GM19324 (cell line): ENCODE measurements at regions not wholly inside any gene's neighbourhood (a gene's known extent, or its start where the extent isn't known, plus 50 kb on each side); places are given as distances from the start of the nearest gene placed in this dataset.
"Not testable (repeated sequence)": the region's sequence is repeated elsewhere in the genome, so short reads cannot be mapped to it uniquely, and the experiment has no call there.

Source experiments
- ATAC-seq: cut with Tn5 transposase; IDR thresholded peaks from one replicate; pipeline ENCODE4 v1.9.1; 2021; ENCODE audit warnings: mild to moderate bottlenecking, moderate library complexity; ENCODE audit not compliant: unreplicated experiment, low FRiP score

- no peak for ATAC-seq
Measured at GRCh38 chr3:72271216-72271615, 486.3 kb upstream of the PROK2 start.

DNA sequence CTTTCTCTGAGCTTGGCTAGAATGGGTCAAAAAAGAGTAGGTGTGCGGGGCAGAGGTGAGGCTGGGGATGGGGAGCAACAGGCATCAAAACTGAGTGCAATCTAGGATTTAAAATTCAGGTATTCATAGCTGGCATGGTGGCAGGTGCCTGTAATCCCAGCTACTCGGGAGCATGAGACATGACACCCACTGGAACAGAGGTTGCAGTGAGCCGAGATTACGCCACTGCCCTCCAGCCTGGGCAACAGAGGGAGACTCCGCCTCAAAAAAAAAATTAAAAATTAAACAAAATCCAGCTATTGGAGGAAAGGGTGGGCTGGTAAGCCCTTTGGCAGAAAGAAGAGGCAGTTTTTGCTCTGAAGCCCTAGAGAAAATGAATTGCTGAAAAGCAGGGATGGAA, 485.8 kb upstream of the PROK2 start:
- ATAC-seq, result no peak

DNA sequence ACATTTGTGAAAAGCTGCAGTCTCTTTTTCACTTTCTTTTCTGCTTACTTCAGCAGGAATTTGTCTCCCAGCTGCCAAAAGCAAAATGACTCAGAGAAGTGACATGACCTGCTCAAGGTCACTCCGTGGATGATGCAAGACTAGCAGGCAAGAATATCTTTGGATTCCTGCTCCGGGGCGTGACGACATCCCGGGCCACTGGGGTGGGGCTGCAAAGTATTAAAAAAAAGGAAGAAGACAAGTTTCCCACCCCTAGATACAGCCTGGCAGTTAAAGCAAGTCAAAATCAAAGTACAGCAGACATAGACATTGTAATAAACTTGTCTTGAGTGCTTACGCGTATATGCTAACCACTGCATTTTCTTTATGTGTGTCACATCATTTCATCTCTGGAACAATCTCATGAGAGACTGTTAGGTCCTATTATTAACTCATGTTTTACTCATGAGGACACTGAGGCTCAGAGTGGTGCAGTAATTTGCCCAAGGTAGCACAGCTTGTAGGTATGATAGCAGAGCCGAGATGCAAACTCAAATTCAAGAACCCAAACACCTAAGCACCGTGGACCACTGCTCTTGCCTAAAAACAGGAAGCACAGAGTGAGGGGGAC, 485.2 kb upstream of the PROK2 start:
- no peak for ATAC-seq

DNA sequence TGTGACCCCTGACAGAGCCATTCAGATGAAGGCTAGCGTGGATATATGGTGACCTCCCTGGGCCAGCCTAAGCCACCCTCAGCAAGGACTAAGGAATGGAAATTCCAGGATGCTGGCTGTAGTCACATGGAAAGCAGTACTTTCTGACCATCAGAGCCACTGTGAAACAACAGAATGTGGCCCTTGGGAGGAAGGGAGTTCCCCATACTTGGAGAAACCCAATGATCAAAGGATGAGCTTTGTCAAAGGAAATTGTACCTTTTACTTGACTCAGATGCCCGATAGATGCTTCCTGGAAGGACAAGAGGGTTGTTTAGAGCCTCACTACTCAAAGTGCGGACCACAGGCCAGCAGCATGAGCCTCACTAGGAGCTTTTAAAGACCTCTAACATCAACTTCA, 484.5 kb upstream of the PROK2 start:
- ATAC-seq, result no peak

- ATAC-seq, result not testable (repeated sequence)
Measured at GRCh38 chr3:72266921-72267524, 482.1 kb upstream of the PROK2 start.

DNA sequence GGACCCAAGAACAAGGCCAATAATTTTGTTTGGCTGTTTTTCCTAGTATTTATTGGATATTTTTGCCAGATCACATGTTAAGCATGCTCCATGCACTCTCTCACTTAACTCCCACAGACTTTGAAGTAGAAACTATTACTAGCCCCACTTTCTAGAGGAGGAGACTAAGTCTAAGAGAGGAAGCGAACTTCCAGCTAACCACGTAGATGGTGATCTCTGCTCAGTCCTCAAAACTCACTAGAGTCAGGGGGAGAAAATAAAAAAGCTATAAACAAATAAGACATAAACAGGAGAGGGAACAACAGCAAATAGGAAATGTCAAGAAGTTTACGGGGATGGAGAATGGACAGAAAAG, 481.0 kb upstream of the PROK2 start:
- ATAC-seq, result no peak

DNA sequence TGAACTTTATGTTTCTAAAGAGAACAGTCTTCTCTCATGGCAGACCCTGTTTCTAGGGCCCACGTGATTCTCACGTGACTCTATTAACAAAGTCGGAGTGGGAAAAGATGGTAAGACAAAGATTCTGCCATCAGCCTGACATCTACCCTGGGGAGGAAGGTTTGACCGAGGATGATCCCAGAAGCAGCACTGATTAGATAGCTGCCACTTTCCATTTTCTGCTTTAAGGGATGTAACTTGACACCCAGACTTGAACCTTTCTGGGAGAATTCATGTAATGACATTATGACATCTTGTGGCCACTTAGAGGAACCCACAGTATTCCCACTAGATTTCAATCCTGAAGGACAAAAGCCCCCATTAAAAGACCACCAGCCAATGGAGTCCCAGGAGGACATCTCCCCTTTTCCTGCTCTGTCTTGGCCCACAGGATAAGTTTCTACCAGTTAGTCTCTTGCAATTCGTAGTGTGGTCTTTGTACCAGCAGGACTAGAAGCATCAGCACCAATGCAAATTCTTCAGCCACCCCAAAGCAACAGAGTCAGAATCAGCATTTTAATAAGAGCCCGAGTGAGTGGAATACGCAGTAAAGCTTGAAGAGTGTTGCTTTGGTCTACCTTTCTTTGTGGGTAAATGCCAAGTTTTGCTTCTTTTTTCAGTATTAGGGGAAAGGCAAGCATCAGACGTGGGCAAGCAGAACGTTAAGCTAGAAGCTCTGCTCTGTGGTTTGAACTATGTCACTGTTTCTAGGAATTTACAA, 480.5 kb upstream of the PROK2 start:
- ATAC-seq, result no peak

GRCh38 chr3:72263223-72263990, 478.5 kb upstream of the PROK2 start:
- no peak for ATAC-seq

GRCh38 chr3:72262736-72263135, 477.8 kb upstream of the PROK2 start:
- no peak for ATAC-seq

GRCh38 chr3:72261566-72262564, 476.9 kb upstream of the PROK2 start:
- no peak for ATAC-seq

- no peak for ATAC-seq
Measured at GRCh38 chr3:72260588-72260910, 475.6 kb upstream of the PROK2 start.

DNA sequence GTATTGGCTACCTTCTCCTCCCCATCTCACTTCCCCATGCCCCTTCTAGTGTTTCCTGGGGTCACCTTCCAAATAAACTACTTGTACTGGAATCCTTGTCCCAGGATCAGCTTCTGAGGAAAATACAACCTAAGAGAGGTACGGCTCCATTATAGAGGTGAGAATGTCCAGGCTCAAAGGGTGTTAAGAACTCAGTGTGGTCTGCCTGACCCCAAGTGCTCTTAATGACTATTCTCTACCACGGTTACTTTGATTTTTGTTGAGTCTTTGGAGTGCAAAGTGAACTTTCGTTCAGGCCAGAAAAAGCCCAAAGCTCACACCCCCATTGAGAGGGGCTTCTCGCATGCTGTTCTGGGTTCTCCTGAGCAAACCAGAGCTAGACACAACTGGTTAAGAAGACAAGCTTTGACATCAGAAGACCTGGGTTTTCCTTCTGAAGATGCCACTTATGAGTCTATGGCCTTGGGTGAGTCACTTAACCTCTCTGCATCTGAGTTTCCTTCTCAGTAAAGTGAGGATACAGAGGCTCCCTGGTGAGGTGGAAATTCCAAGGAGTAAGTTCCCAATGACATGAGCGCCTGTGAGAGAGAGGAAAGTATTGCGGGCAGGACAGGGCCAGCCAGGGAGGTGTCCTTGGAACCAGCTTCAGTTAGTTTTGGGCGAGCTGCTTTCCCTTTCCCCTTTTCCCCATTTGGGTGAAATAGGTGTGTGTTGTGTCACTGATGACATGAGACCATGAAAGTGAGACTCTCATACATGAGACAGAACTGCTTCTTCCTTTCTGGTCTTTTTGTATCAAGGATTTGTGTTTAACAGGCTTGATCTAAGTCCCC, 475.0 kb upstream of the PROK2 start:
- no peak for ATAC-seq

GRCh38 chr3:72258361-72259141, 473.6 kb upstream of the PROK2 start:
- no peak for ATAC-seq

DNA sequence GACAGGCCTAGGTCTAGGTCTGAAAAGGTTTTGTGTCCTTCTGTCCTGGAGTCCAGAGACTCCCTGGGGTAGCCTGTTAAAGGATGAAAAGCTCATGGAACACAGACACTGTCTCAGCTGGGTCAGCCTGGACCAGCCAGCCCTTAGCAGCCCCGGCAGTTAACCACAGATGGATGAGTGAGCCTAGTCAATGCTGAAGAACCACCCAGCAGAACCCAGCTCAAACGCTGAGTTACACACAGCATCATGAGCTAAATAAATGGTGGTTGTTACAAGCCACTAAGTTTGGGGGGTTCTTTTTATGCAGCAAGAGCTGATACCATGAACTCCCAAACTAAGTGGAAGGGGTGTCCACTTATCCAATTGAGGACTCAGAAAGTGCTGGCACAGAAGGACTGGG, 472.8 kb upstream of the PROK2 start:
- ATAC-seq, result no peak

DNA sequence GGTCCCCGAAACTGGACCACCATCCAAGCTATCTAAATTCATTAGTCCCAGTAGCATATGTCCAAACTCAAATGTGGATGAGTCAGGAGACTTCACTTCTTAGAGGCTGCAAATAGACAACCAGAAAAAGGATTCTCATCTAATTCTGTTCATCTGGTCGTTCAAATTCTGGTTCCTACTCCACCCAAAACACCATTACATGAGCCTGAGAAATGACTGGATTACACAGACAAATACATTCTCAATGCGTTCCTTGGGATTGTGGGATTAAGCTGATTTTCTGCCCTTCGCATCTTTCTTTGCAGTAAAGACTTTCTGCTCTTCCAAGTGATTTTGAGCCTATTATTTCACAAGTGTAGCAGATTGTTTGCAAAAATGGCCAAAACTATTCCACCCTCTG, 472.3 kb upstream of the PROK2 start:
- no peak for ATAC-seq

- no peak for ATAC-seq
Measured at GRCh38 chr3:72256716-72257115, 471.8 kb upstream of the PROK2 start.

DNA sequence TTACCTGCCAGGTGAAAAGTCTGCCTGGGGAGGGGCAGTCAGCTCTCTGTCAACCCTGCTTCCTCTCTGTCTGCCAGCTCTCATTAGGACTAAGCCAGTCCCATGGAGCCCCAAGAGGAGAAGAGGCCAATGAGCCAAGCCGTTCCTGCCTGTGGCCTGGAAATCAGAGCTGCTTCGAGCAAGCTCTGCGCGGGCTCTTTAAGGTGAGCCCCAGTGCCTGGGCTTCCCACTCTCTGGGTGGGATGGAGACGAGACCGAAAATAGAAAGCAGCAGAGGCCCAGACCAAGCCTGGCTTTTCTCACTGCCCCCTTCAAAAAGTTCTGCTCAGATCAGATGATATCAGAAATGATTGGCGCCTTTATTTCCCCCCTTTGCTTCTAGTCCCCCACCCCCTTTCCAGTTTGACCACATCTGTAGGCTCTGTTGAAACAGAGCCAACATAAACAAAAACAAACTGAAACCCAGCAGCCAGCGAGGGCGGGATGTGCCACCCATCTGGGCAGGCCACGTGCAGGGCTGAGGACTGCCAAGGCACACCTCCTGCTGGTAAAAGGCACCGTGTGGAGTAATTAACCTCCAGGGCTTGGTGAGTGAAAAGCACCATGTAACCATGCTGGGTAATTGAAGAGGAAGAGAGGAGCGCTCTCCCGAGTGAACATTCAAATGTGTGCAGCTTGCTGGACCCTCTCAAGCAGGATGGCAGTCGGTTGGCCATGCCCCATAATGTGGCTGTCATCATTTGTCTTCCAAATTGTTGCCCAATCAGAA, 471.0 kb upstream of the PROK2 start:
- no peak for ATAC-seq

DNA sequence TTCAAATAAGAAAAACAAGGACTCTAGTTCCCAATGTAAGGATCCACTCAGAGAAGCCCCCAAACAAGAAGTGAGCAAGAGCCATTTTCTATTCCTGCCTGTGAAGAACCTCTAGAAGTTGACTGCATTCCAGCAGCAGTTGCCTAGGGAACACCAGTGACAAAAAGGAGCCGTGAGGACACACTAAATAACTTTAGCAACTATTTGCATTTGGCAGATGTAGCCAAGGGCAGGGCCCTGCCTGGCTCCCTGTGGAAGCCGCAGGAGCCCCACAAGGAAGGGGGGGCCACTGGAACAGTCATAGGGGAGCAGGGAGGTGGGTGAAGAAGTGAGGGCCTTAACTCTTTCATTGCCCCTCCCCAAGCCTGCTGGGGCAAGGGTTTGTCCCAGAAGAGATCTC, 470.2 kb upstream of the PROK2 start:
- ATAC-seq, result no peak
